ENCODE measurements at regions not wholly inside any gene's neighbourhood (a gene's known extent, or its start where the extent isn't known, plus 50 kb on each side); places are given as distances from the start of the nearest gene placed in this dataset.
"Not testable (repeated sequence)": the region's sequence is repeated elsewhere in the genome, so short reads cannot be mapped to it uniquely, and the experiment has no call there.

DNA sequence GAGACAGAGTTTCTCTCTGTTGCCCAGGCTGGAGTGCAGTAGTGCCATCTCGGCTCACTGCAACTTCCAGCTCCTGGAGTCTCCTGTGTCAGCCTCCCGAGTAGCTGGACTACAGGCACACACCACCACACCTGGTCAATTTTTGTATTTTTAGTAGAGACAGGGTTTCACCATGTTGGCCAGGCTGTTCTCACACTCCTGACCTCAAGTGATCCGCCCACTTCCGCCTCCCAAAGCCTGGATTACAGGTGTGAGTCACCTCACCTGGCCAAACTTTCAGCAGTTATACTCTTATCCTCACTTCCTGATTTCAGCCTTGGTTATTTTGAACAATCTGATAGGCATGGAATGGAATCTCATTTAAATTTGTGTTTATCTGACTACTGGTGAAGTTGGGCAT lies 763.0 kb upstream of the TMEM132C start:
- DNase-seq (ENCODE audit: low read depth, low spot score), result not testable (repeated sequence)

DNA sequence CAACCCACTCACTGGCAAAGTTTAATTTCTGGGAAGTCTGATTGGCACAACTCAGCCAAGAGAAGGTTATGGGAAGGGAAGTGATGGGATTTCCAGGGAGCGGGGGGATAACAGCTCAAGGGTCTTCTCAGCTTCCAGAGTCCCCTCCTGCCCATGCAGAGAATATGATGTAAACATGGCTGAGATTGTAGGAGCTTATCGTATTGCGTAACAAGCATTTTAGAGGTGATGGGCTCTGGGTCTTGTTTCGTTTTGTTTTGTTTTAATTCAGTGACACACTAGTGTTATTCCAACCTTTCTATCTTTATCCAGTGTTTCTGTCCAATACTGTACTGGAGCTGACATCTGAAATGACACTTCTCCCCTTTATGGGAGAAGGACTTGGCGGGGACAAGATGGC lies 762.1 kb upstream of the TMEM132C start:
- DNase-seq (ENCODE audit: low read depth, low spot score), result no peak

DNA sequence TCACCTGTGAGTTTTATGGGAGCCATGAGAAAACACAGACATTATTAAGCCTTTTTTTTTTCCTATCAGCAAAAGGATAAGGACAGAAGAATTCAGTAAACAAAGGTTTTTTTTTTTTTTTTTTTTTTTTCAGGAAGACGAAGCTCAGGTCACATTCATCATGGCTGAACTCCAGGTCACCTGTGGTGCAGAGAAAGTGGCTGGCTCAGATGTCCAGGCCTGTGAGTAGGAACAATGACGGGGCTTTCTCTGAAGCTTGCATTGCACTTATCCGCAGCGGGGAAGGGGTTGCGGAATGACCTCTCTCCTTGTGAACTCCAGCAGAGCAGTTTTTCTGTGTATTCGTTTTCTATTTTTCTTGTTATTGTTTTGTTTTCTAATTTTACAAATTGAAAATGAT lies 759.6 kb upstream of the TMEM132C start:
- DNase-seq (ENCODE audit: low read depth, low spot score), result no peak

DNA sequence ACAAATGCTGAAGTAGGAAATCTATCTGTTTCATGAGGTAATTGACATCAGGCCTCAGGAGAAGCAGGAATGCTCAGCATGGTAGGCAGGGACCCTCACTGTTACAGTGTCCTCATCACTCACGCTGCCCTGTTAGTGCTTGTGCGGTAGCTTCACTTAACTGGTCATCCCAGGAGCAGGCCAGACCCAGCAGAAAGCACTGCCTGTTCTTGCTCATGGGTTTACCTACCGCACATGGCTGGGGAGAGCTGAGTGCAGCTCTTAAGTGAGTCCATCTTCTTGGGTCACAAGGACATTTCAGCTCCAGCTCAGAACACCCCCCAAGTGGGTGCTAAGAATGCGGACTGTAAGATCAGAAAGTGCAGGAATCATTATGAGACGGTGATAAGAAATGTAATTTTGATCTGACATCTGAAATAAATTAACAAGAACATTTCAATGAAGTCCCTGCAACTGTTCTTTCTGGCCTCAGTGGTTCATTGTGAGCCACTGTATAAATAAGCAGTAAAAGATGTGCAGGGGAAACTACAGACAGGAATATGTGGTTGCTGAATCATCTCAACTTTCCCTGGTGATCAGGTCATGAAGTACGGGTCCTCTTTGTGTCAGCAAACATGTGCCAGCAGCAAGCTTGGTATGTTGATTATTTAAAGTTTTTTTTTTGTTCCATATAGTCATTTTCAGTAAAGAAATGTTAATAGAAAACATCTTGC lies 757.7 kb upstream of the TMEM132C start:
- DNase-seq (ENCODE audit: low read depth, low spot score), result peak; percentile 54

DNA sequence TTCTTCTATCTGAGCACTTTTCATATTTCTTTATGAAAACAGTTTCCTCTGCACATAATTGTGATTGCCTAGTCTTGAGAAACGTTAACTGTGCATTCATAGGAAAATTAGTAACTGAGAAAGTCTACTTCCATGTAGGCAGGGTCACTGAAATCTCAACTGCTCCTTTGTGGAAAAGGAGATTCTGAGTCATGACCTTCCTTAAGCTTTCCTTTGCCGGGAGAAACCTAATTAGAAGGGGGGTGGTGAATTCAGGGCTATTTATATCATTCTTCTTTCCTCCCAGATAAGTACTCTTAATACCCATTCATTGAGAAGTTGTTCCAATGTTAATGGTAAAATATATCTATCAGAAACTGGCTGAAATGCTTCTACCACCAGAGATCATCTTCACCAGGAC lies 751.0 kb upstream of the TMEM132C start:
- DNase-seq (ENCODE audit: low read depth, low spot score), result peak; percentile 48

DNA sequence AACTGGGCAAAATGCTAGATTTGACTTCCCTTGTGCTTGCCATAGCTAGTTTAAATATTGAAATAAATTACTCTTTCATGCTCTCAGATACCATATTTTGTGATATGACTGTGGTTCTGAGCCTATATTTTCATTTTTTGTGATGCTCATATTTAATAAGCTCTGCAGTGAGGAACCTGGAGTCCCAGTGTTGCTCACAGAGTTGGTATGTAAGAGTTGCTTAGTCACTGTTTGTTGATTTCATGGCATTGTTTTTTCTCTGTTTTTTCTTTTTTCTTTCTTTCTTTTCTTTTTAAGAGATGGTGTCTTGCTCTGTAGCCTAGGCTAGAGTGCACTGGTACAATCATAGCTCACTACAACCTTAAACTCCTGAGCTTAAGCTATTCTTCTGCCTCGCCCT lies 750.5 kb upstream of the TMEM132C start:
- peak; percentile 20 for DNase-seq (ENCODE audit: low read depth, low spot score)

DNA sequence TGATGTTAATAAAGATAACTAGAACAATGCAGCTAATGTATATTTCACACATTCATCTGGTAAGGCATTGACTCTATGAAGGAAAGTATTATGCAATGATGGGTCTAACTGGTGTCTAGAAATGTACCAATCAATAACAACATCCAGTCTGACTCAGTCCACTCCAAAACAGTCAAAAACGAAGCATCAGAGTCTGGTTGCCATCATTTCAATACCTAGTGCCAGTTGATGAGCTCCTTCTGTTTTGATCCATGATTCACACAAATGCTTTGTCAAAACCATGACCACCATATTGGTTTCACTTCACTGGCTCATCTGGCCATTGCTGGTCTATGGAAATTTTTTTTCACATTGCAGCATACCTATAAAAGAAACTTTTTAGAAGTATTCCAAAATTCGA lies 747.2 kb upstream of the TMEM132C start:
- DNase-seq (ENCODE audit: low read depth, low spot score), result no peak

DNA sequence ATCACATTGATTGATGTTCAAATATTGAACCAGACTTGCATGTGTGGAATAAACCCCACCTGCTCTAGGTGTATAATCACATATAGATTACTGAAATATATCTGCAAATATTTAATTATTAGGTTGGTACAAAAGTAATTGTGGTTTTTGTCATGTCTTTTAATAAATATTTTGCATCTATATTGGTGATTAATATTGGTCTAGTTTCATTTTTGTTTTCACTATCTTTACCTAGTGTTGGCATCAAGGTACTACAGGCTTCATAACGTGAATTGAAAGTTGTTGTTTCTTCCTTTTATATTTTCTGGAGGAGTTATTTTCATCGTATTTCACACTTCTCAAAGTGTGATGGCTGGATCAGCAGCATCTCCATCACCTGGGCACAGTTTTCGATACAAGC lies 740.0 kb upstream of the TMEM132C start:
- no peak for DNase-seq (ENCODE audit: low read depth, low spot score)

DNA sequence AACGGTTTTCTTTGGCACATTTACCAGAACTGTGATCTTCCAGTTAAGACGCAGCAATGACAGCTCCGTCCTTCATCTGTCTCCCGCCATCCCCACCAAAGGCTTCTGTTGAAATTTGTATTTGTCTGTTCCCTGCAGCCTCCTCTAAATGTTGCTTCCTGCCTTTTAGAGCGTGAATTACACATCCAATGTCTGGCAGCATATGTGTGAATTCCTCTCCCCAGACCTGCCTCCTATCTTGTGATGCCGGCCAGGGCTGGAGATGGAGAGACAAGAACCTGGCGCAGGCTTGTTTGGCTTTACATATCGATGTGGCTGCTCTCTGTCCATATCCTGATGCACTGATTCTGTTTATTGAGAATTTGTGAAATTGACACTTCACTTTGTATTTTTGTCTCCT lies 738.4 kb upstream of the TMEM132C start:
- no peak for DNase-seq (ENCODE audit: low read depth, low spot score)

DNA sequence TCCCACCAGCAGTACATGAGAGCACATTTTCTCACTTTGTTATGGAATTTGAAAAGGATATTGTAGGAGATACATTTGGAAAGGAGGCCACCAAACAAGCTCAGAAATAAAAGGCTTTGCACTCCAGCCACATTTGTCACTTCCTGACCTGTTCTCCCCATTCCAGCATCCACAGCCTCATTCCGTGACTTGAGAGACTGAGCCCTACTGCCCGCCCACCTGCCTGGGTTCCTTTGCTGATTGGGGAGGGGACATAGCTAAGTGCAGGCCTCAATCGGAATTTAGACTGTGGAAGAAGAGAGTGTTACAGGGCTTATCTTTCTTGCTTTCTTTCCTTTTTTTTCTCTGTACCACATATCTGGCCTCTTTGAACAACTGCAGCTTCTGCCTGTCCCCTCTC lies 735.4 kb upstream of the TMEM132C start:
- DNase-seq (ENCODE audit: low read depth, low spot score), result no peak

DNA sequence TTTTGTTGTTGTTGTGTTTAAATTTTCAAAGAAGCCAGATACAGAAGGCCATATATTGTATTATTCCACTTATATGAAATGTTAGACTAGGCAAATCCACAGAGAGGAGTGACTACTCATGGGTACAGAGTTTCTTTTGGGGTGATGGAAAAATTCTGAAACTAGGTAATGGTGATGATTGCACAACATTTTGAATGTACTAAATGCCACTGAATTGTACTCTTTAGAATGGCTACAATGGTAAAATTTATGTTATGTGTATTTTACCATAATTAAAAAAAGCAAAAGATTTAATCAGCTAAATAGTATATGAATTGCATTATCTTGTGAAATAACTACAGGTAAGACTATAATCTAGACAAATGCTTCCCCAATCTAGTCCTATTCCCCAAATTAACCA lies 733.6 kb upstream of the TMEM132C start:
- DNase-seq (ENCODE audit: low read depth, low spot score), result no peak

DNA sequence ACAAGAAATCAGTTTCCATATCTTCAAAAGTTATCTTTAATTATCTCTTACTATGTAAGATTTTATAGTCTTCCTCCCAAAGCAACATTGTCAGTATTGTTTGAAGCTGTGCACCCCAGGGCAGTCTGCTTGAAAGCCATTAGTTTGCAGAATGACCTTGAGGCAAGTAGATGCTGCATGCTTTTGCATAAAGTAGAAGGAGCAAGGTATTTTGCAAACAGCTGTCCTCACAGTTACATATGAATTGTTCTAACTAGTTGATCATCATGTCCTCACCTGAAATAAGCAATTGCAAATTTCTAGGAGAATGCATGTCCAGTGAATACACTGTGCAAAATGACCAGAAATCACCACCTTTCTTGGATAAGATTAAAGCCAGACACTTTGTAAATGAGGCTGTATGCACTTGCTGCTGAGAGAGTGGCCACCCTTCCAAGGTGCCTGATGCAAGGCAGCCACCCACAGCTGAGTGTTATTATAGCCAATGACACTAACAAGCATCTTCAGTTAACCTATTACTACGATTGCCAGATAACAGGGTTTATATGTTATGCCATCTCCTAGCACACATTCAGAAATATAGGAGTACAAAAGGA lies 730.0 kb upstream of the TMEM132C start:
- DNase-seq (ENCODE audit: low read depth, low spot score), result no peak

DNA sequence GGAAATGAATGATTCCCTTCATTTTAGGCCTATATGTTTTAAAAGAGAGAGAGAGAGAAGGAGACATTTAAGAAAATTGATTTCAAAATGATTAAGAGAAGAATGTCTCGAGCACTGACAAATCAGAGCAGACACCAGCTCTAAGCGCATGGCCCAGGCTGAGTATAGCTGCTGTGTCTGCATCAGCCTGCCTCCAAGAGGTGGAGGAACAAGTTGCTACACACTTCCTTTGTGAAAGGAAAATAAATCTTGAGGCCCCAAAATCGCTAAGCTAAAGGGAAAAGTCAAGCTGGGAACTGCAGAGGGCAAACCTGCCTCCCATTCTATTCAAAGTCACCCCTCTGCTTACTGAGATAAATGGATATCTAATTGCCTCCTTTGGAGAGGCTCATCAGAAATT lies 728.7 kb upstream of the TMEM132C start:
- DNase-seq (ENCODE audit: low read depth, low spot score), result no peak

DNA sequence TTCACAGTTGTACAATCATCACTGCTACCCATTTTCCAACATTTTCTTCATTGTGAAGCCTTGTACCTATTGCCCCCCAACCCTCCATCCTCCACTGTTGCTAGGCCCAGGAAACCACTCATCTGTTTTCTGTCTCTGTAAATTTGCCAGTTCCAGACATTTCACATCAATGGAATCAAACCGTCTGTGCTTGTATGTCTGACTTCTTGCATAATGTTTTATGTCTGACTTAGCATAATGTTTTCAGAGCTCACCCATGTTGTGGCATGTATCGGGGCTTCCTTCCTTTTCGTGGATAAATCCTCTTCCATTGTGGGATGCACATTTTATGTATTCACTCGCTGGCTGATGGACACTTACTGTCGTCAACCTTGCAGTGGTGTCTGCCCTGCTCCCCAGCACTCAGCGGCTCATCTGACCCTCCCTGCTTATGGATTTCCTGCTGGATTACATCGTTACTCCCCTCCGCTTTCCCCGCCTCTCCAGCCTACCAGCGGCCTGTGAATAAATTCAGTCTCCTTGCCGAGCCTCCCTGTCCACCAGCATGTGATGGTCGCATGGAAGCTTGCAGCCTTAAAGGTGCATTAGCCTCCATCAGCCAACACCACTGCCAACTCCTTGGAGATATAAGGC lies 727.6 kb upstream of the TMEM132C start:
- DNase-seq (ENCODE audit: low read depth, low spot score), result no peak

DNA sequence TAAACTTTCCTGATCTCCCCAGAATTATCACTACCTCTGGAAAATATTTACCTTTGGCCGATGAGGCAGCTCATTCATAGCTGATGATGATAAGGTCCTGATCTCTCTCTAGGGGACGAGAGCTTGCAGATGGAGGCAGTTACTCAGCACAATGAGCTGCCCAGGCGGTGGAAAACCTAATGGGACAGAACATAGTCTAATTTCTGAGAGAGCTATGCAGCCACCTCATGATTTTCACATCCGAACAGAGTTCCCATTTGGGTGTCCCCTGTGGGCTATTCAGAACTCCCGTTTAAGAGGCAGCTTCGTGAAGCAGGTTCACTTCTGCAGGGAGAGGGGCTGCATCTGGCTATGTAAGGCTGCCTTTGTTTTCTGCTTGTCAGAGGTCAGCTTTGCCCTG lies 724.6 kb upstream of the TMEM132C start:
- no peak for DNase-seq (ENCODE audit: low read depth, low spot score)

DNA sequence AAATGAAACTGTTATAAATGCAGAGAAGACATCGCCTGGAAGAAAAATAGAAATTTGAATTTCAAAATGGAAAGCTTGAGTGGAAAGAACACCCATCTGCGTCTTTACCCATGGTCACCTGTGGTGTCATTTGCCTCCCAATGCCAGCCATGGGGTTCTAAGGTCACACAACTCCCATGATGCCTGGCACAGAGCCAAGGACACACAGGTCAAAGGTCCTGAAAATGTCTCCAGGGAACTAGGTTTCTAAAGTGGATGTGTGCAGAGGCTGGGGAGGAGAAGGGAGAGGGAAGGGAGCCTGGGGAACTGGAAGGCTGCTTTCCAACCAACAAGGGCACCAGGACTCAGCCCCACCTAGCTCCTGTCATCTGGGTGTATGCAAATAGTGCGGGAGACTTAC lies 724.0 kb upstream of the TMEM132C start:
- no peak for DNase-seq (ENCODE audit: low read depth, low spot score)

DNA sequence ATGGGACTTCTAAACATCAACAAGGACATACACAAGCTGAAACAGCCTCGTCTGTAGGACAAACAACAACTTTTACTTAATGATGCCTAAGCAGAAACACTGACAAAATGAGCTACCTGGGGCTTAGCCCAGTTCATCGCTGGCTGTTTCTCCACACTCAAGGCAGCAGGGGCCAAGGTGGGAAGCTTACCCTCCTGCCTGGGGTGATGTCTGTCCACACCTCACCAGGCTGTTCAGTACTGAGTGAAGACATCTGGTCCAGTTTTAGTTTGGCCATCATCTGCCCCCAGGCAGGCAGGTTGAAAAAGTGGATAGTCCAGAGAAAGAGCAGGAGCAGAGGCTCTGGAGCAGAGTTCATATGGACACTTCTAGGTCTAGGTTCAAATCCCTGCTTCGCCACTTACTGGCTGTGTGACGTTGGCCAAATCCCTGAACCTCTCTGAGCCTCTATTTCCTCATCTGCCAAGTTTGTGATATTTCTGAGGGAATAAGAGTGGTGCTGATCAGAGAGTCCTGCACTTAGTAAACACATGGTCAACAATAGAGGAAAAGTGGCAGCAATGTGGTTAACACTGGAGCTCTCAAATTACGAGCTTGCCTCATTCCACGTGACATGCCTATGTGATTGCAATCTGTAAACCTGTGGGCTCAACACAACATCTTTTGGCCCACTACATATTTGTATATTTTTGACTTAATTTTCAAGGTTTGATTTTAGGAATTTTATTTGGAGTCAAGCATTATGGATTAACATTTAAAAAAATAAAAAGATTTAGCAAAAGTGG lies 720.1 kb upstream of the TMEM132C start:
- DNase-seq (ENCODE audit: low read depth, low spot score), result no peak

DNA sequence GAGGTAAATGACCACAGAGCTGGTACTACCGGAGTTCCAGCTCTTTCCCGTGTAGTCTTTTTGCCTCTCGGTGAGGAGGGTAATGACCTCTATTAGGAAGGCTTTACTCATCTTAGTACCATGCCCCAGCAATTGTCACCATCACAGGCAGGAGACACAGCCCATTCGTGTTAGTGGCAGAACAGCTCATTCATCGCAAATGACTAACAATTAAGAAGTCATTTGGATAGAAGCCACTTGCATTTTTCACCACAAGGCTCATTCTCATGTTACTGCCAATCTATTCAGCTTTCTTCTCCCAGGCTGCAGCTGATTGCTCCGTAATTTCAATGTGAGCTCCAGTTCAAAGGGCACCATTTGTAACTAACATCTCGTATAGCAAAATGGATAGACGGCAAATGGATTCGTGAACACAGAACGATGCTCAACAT lies 718.8 kb upstream of the TMEM132C start:
- peak; percentile 79 for DNase-seq (ENCODE audit: low read depth, low spot score)

DNA sequence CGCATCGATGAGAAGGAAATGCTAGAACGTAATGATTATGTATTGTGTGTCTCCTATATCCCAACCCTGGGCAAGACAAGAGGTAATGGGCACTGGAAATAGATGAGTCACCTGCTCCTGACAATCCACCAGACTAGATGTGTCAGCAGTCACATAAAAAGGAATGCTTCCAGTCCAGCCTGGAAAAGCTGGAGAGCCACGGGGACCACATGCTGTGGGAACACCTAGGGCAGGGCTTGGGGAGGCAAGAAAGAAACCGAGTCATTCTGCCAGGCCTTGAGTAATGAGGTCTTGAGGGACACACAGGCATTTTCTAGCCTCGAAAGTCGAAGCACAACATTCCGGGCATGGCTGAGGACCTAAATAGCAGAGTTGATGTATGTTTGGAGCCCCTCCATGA lies 716.7 kb upstream of the TMEM132C start:
- DNase-seq (ENCODE audit: low read depth, low spot score), result peak; percentile 80

DNA sequence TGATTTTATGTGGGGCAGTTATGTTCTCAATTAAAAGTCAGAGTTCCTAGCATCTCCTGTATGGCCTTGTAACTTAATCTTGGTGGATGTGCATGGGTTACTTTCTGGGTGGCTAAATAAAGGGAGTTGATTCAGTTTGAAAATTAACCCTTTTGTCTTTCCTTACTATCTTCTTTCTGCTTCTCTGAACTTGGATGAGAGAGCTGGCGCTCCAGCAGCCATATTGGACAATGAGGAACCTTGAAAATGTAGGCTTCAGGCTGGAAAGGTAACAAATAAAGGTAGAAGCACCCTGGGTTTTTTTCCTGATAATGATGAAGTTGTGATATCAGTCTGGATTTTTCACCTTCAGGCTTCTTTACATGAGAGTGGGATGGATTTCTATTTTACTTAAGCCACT lies 714.1 kb upstream of the TMEM132C start:
- DNase-seq (ENCODE audit: low read depth, low spot score), result no peak

DNA sequence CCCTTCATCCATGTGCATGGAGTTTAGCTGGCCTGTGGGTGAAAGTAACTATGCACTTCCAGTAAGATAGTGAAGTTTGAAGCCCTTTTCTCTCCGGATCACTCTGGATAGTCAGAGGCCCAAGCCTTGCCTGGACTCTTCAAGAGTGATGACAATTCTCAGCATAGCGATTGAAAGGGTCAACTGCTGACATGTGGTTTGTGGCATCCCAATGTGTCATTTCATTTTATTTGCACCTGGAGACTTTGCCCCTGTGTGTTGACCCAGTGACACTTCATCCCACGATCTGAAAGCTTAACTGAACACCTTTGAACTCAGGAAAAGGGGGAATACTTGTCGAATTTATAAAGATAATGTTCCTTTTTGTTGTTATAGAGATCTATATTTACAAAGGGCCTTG lies 711.9 kb upstream of the TMEM132C start:
- DNase-seq (ENCODE audit: low read depth, low spot score), result no peak

DNA sequence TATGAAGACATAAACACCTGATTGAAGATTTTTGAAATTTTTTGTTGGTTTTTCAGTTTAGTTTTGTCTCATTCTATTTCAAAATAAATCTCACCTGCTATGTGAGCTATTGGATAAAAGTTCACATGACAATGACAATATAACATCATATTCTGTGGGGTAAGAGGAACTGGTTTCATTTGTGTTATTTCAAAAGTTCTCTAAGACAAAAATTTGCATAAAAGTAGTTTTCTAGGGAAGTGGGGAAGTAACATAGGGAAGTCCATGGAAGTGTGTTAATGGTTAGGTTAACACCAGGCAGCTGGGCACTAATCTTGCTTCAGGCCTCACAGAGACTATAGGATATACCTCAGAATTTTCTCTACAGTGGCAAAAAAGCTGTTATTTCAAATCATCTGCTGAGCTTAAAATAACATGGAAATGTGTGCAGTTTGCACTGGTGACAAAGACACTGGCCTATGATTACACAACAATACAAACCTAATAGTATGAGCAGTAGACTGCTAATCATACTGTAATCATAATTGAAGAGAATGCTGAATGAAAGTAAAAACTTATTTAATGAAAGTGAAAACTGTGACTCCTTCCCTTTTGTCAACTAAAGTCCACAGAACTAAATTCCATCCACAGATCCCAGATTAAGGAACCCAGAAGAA lies 710.6 kb upstream of the TMEM132C start:
- DNase-seq (ENCODE audit: low read depth, low spot score), result no peak
